Psoas muscle (tissue), 7 donors: ENCODE measurements at regions not wholly inside any gene's neighbourhood (a gene's known extent, or its start where the extent isn't known, plus 50 kb on each side); places are given as distances from the start of the nearest gene placed in this dataset.

Source experiments
- ATAC-seq, 4 donors: fragments of 200-7000 bp; cut with Tn5 transposase; one replicate each; pipeline ENCODE4 v1.9.1; 2020; ENCODE audit warnings: moderate library complexity in 3 of 4, mild to moderate bottlenecking in 2 of 4
- DNase-seq, 2 donors: peaks; one replicate each; pipeline ENCODE4 v3.0.0-alpha.2; 2020
- H3K27ac ChIP-seq: fragments of 200-600 bp; one replicate; pipeline ENCODE4 v1.8.0; 2022
- H3K27me3 ChIP-seq, 3 donors: fragments of 200-600 bp in 1 of 3; one replicate each; pipeline versions ENCODE4 v1.6.1 to v1.8.0; 2013 to 2022; ENCODE audit warnings: low read length in 2 of 3, mild to moderate bottlenecking in 2 of 3, moderate library complexity in 1 of 3; ENCODE audit not compliant: insufficient read depth in 3 of 3
- H3K36me3 ChIP-seq, 2 donors: fragments of 200-600 bp in 1 of 2; one replicate each; pipeline versions ENCODE4 v1.6.1 to v1.8.0; 2013 to 2022; ENCODE audit warnings: low read depth in 1 of 2, mild to moderate bottlenecking in 1 of 2, moderate library complexity in 1 of 2; ENCODE audit not compliant: insufficient read depth in 1 of 2
- H3K4me1 ChIP-seq: fragments of 200-600 bp; one replicate; pipeline ENCODE4 v1.8.0; 2022
- H3K4me3 ChIP-seq: fragments of 200-600 bp; one replicate; pipeline ENCODE4 v1.8.0; 2022; ENCODE audit warnings: mild to moderate bottlenecking
- H3K9me3 ChIP-seq: fragments of 200-600 bp; one replicate; pipeline ENCODE4 v1.8.0; 2022
- WGBS, 3 donors: extraction: QIAGEN DNeasy Blood & Tissue Kit; methylation state at CpG; one replicate each; pipeline versions ENCODE4 v1.1.6 to v1.1.7; 2013; 5-methylcytosine and 5-hydroxymethylcytosine counted together
- intact Hi-C, 2 donors: fragments of 100-400 bp; cut with DNase I; formaldehyde crosslinking; loops; one replicate each; pipeline versions ENCODE4 v1.11.0 to v1.14.2; 2022
- TF ChIP-seq, protein P1 (sequence below): fragments of 200-600 bp; IDR thresholded peaks from one replicate; pipeline ENCODE4 v1.8.0; 2022; ENCODE audit warnings: antibody characterized with exemption
- donor health status: healthy with polysubstance abuse.
- donor health status: DM: no; HTN: no; CAD: no; lungs with moderate emphysema.
- donor health status: Bipolar disorder and iron deficiency.
- donor health status: healthy.
- donor health status: DM: yes; HTN: yes; CAD: no.
- donor health status: DM: no; HTN: no; CAD: no.
- donor health status: DM: yes; HTN: yes; CAD: no.

DNA sequence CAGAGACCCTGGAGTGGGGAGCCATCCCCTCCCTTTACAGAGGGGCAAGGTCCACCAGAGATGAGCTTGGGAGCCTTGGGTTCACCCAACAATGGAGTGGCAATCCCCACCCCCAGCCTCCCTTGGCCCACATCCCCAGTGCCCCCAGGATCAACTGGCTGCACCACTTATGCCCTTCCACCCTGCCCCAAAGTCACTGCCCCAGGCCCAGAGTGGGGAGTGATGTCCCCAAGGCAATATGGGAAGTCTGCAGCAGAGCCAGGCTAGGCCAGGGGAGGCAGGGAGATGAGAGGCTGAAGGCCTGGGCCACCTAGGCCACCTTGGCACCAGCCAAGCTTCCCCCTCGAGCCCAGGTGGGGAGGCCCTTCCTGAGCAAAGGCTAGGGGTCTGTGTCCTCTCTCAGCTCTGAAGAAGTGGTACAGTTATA is 145.5 kb downstream of the SMAD6 start:
- ATAC-seq (no peak), DNase-seq (no peak)
- Histone ChIP-seq H3K27ac (no peak overlapping the region), H3K27me3 (no peaks in the 10 kb centered on the region), H3K4me3 (no peak overlapping the region), H3K9me3 (no peaks in the 10 kb centered on the region), H3K36me3 (no peaks in the 10 kb centered on the region), H3K4me1 (peaks cover 13% of the 10 kb centered on the region)
- intact Hi-C loops, result no loop called here
- TF ChIP-seq, protein P1, sequence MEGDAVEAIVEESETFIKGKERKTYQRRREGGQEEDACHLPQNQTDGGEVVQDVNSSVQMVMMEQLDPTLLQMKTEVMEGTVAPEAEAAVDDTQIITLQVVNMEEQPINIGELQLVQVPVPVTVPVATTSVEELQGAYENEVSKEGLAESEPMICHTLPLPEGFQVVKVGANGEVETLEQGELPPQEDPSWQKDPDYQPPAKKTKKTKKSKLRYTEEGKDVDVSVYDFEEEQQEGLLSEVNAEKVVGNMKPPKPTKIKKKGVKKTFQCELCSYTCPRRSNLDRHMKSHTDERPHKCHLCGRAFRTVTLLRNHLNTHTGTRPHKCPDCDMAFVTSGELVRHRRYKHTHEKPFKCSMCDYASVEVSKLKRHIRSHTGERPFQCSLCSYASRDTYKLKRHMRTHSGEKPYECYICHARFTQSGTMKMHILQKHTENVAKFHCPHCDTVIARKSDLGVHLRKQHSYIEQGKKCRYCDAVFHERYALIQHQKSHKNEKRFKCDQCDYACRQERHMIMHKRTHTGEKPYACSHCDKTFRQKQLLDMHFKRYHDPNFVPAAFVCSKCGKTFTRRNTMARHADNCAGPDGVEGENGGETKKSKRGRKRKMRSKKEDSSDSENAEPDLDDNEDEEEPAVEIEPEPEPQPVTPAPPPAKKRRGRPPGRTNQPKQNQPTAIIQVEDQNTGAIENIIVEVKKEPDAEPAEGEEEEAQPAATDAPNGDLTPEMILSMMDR, result no peak
- 91 to 98% (median 93%) methylated on average over 1 of the region's 1 CpG for WGBS, 3 donors

DNA sequence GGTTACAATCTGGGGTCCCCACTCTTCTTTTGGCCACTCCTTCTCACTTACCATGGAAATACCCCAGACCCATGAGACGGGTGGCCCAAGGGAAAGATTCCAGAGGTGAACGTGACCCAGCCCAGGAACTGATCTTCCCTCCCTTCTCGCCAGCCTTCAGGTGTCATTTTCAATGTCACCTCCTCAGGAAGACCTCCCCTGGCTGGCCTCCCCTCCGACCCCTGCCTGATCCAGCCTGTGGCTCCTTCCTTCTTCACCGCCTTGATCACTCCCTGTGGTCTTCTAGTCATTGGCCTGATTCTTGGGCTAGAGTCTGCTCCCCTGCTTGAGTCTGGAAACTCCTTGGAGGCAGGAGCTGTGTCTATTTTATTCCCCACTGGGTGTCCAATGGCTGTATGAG is 146.1 kb downstream of the SMAD6 start:
- Histone ChIP-seq H3K4me3 (no peak overlapping the region), H3K27ac (no peak overlapping the region), H3K9me3 (no peaks in the 10 kb centered on the region), H3K4me1 (peaks cover 9% of the 10 kb centered on the region), H3K36me3 (no peaks in the 10 kb centered on the region), H3K27me3 (no peaks in the 10 kb centered on the region)
- intact Hi-C loops, result no loop called here
- TF ChIP-seq, protein P1, result no peak
- ATAC-seq (no peak), DNase-seq (no peak)
- WGBS, 3 donors, result 74 to 85% (median 76%) methylated on average over 5 of the region's 5 CpGs

DNA sequence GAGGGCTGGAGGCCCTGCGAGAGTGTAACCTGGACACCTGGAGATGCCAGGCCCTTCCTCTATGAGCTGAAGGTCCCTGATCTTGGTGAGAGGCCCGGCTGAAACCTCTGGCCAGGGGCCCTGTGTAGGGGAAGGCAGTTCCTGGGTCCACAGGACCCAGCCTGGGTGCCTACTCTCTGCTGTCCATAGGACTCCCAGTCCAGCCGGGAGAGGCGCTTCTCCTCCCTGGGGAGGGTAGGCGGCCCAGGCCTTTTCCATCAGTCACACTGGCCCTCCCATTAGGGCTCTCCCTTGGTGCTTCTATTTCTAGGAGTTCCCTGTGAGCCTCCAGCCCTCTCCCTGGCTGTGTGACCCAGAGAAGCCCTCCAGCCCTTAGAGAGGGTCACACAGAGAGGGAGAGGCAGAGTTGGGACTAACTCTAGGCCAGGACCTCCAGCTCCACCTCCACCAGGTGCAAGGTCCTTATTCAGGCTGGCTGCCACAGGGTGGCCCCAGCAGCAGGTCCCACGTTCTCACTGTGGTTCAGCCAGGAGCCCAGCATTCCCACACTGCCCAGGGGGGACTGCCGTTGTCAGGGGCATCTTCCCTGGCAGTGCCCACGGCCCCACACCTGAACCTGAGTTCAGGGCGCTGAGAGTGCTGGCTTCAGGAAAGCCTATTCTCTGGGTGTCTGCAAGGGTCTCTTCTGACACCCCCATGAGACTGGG is 146.8 kb downstream of the SMAD6 start:
- Histone ChIP-seq H3K4me1 (peaks cover 8% of the 10 kb centered on the region), H3K4me3 (no peak overlapping the region), H3K9me3 (no peaks in the 10 kb centered on the region), H3K36me3 (no peaks in the 10 kb centered on the region), H3K27ac (no peak overlapping the region), H3K27me3 (no peaks in the 10 kb centered on the region)
- 89 to 92% (median 89%) methylated on average over 9 of the region's 9 CpGs for WGBS, 3 donors
- TF ChIP-seq, protein P1, result no peak
- DNase-seq (no peak), ATAC-seq (no peak)
- intact Hi-C loops, result no loop called here

DNA sequence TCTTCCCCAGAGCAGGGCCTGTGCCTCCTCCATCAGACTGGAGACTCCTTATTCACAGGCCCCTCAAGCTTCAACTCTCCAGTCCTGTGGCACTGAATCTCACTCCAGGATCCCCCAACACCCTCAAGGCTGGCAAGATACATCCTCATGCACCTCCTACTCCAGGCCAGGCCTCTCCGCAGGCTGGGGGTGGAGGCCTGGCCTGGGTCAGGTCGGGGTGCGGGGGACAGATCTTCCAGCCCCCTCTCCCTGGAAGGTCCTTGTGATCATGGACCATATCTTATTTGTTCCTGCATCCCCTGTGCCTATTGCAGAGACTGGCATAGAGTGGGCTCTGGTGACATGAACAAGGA is 147.3 kb downstream of the SMAD6 start:
- peaks cover 8% of the 10 kb centered on the region for H3K4me1 ChIP-seq
- ATAC-seq (no peak), DNase-seq (no peak)
- no peak overlapping the region for H3K4me3 ChIP-seq
- TF ChIP-seq, protein P1, result no peak
- H3K9me3 ChIP-seq, result no peaks in the 10 kb centered on the region
- H3K36me3 ChIP-seq, result no peaks in the 10 kb centered on the region
- H3K27me3 ChIP-seq, result no peaks in the 10 kb centered on the region
- 93 to 96% (median 94%) methylated on average over 3 of the region's 3 CpGs for WGBS, 3 donors
- intact Hi-C loops, result no loop called here
- H3K27ac ChIP-seq, result no peak overlapping the region

DNA sequence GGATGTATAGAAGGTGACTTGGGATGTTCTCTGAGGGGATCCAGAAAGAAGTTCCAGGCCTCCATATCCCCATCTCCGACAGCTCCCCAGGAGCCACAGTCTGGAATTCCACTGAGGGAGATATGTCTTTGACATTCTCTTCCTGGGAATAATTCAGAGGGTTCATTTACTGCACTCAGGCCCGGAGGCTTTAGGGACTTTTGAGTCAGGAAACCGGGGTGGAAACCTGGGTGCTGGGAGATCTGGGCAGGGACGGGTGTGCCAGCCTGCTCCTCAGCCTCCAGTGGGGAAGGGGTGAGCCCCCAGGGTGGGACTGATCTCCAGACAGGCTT is 147.7 kb downstream of the SMAD6 start:
- H3K36me3 ChIP-seq, result no peaks in the 10 kb centered on the region
- TF ChIP-seq, protein P1, result no peak
- H3K27ac ChIP-seq, result no peak overlapping the region
- intact Hi-C loops, result loop anchor here (5.0 kb wide), 3 partner anchors 147 to 247 kb away; partner anchors contain the start of gene SMAD6 (in 1 of the 2)
- ATAC-seq (no peak), DNase-seq (no peak)
- H3K4me1 ChIP-seq, result peaks cover 8% of the 10 kb centered on the region
- 89 to 97% (median 90%) methylated on average over 4 of the region's 4 CpGs for WGBS, 3 donors
- no peak overlapping the region for H3K4me3 ChIP-seq
- H3K9me3 ChIP-seq, result no peaks in the 10 kb centered on the region
- no peaks in the 10 kb centered on the region for H3K27me3 ChIP-seq
